HUDEP-2 (cell line): ENCODE measurements at regions not wholly inside any gene's neighbourhood (a gene's known extent, or its start where the extent isn't known, plus 50 kb on each side); places are given as distances from the start of the nearest gene placed in this dataset.

ENCODE experiments used
- DNase-seq, 76 experiments: peaks; one replicate each; lab custom pipeline; 2025; ENCODE audit not compliant: unreplicated experiment in 76 of 76; lab: John Stamatoyannopoulos, UW

DNA sequence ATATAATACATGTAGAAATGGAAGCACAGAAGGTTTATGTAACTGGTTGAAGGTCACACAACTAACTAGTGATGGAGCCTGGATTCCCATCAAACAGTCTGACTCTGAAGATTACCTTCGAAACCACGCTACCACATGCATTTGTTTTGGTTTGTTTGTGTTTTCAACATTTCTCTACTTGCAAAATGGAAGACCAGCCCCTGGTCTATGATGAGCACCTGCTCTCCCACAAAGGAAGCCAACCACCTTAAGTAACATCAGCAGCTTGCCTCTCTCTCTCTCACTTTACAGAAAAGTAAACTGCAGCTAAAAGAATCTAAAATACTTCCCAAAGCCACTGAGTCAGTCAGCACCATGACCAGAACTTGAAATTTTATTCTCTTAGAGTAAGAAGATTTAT lies 186.9 kb upstream of the TMPO start:
- no peak for DNase-seq

DNA sequence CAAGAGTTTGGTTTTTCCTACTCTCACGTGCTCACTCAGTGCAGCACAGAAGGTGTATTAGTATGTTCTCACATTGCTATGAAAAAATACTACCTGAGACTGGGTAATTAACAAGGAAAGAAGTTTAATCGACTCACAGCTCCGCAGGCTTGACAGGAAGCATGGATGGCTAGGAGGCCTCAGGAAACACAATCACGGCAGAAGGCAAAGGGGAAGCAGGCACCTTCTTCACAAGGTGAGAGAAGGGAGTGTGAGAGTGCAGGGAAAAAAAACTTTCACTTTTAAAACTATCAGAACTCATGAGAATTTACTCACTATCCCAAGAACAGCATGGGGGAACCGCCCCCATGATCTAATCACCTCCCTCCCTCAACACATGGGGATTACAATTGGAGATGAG lies 185.8 kb upstream of the TMPO start:
- DNase-seq = no peak

DNA sequence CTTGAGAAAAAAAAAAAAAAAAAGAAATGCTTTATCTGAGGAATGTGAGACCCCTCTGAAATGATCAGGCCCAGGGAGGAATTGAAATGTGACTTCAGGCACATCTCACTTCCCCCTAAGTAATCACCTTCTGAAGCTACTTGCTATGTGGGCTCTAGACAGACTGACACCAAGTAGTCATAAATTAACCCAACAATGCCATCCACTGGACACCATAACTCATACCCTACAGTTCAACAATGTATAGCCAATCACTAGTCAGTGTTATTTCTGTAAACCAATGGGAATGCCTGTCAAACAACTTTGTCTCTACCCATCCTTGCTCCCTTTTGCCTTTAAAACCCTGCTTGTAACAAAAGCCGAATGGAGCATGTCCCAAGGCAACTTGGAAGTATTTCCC lies 182.7 kb upstream of the TMPO start:
- peak in 1 of 76 experiments; percentile 1 for DNase-seq

DNA sequence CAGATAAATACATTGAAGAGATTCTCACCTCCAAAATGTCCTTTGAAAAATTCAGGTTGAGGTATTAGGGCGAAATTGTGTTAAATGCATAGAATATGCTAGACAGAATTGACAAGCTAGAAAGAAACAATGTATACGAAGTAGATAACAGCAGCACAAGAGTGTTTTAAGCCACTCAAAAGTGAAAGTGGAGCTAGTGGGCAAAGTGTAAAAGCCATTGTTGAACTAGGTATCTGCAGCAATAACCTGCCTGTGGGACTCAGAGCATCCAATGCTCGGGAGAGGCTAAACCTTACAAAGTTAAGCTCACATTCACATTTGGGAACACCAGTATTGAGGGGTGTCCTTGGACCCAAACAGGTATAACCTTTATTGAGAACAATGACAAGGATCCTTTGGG lies 180.6 kb upstream of the TMPO start:
- DNase-seq = no peak

DNA sequence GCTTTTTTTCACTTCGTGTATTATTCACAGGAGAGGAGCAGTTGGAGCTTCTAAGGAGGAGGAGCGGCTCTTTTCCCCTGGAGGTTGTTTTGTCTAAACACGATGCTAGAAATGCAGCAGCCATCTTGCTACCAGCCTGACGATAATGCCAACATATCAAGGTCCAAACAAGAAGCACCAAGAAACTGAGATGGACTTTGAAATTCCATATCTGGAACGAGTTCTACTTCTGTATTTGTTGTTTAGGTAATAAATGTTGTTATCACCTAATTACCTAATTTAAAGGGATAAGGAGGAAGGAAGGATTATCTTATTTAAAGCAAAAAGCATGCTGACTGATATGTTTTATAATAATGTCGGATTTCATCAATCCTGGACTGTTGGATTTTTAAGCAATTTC lies 174.4 kb upstream of the TMPO start:
- DNase-seq = no peak

DNA sequence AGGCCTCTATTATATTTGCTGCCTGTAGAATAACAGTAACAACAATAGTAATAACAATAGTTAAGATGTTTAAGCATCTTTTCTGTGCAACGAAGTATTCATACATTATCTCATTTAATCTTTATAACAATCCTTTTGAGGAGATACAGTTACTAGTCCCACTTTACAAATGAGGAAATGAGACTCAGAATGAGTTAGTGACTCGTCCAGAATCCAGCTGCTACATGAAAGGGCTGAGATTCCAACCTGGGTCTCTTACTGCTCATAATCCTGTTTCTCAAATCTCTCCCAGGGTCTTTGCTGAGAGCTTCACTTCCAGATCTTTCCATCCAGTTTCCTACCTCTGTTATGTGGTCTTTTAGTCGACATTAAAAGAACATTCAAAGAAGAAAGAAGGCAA lies 173.7 kb upstream of the TMPO start:
- no peak for DNase-seq

DNA sequence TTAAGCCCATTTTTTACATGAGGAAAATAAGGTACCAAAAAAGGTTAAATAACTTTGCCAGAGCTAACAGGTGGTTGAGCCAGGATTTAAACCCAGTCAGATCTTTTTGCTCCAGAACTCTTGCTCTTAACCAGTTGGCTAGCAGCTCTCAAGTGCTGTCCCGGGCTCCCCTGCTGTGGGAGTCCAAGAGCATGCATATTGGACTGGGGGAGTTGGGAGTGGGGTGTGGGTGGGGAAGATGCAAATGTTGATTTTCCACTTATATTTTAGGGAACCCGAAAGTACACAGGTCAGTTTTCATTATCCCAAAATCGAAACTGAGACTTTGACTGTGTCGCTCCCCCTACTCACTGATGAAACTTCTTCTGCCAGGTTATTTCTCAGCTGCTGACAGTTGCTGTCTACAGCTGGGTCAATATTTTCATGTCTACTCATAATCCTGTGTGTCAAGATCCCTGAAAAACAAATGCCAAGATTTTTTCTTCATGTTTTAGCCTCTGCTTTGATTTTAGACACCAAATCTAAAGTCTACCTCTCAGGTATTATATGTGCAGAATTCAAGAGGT lies 172.3 kb upstream of the TMPO start:
- no peak for DNase-seq

DNA sequence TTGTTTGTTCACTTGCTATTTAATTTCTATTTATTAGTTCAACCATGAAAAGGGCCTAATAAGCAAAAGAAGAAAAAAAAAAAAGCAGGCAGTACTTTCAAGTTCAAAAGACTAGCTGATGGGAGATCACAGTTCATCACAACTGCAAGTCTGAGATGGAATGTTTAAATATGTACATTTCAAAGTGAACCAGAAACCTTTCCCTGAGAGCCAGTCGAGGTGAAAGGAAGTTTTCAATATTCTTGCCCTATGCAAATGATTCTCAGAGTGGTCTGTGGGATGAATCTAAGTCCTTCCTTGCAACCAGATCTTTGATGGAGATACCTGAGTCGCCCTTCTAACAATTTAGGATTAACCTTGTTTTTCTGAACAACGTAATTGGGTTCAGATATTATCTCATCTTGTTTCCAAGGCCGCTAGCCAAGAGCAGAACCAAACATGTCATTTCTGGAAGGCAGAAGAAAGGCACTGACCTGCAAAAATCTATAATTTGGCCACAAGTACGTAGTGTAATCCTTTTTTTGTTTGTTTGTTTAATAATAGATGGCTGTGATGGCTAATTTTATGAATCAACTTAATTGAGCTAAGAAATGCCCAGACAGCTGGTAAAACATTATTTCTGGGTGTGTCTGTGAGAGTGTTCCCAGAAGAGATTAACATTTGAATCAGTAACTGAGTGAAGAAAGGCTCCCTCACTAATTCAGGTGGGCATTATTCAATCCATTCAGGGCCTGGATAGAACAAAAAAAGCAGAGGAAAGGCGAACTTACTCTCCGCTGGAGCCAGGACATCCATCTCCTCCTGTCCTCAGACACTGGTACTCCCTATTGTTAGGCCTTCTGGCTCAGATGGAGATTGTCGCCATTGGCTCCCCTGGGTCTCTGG lies 171.1 kb upstream of the TMPO start:
- no peak for DNase-seq

DNA sequence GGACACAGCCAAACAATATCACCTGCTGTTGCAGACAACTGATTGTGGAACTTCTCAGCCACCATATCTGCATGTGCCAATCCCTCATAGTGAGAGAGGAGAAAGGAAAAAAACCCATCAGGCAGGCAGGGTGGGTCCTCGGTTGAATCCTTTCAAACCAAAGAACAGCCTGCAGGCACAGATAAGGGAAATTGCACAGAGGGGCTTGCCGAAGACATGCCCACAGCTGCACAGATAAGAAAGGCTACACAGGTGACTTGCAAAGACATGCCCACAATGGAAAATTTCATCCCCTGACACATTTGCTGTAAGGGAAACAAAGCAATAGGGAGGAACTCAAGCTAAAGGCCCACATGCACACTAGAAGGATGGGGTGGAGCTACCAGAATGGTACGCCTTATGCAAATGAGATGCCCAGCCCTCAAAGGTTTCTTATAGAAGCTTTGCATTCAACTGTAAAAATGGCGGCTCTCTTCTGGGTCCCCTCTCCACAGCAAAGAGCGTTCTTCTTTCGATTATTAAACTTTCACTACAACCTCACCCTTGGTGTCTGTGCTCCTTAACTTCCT lies 170.0 kb upstream of the TMPO start:
- peak in 20 of 76 experiments; percentile 1 to 69 (median 14) for DNase-seq

DNA sequence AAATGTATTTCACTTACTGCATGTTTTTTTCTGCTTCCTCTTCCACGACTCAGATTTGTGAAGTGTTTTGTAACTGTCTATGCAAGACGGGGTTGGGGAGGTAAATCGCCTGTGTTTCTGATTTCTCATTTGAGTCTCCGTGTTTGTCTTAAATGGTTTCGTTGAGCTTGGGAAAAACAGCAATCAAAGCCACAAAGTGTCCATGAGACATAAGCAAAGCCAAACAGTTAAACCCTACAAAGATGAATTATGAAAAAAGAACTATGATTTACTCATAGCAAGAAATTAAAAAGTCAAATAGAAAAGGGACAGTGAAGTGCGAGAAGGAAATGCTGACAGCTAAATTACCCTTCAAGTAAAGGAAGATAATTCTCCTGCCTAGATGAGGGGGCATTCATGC lies 164.3 kb upstream of the TMPO start:
- DNase-seq = no peak

DNA sequence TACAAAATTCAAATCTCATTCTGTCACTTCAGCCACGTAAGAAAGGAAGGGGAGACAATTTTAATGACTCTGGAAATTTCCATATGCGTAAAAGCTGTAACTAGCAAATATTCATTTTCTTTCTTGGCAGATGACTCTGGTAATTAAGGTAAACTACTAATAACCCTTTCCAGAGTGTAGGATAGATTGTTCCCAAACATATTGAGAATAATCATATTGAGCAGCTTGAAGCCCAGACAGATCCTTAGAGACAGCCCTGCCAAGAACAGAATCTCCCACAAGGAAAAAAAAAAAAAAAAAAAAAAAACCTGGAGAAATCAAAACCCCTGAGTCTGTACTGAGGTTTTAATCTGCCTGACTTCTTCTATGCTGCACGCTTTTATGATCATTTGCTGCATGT lies 163.6 kb upstream of the TMPO start:
- DNase-seq = no peak

DNA sequence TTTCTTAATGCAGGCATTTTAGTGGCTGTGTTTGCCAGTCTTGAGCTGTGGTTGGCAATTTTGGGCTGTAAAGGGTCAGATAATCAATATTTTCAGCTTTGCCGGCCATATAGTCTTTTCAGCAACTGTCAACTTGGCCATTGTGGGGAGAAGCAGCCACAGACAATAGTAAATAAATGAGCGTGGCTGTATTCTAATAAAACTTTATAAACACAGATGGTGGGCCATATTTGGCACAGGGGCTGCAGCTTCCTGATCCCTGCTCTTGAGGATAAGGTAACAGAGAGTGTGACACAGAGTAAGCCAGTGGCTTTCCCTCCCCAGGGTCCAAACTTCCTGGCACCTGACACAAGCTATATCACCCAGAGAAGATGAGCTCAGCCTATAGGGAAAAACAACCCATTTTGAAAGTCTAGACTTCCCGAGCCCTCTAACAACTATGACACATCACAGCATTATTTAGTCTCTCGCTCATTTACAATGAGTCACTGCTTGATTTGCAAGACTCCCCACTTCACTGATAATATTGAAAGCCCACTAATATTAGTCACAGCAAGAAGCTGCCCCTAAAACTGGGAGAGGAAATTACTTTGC lies 163.1 kb upstream of the TMPO start:
- DNase-seq = no peak

DNA sequence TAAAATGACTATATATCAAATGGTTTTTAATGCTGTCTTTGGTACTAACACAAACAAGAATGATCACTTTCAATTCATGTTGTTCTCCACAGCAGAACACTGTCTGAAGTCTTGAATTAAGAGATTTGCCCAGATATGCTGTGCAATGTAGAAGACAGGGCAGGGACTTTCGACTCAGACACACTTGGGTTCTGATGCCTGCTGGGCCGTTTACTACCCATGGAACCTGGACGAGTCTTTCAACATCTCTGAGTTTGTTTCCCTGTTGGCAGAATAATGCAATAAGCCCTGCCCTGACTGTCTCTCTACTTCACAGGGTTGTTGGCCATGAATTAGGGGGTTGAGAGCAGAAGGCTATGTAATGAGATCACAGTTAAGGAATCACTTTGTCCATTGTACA lies 162.6 kb upstream of the TMPO start:
- no peak for DNase-seq

DNA sequence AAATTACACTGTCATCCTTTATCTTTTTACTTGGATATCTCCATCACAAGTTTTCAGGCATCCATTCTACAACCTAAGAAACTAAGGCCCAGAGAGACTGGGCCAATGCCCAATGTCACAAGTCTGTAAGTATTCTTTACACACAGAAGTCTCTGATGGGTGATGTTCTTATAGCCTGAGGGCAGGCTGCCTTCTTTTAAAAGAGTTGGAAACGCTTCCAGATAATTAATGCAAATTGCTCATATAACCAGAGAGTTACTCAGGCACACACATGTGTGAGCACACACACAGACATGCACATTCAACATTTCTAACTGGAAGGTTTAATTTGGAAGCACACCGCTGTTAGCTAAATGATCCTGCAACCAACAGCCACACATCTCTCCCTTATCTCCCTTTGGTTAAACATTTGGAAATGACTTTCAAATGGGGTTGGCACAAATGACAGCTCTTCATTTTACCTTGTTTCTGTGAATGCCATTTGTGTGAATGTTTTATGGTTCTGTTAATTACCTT lies 160.8 kb upstream of the TMPO start:
- DNase-seq = no peak

DNA sequence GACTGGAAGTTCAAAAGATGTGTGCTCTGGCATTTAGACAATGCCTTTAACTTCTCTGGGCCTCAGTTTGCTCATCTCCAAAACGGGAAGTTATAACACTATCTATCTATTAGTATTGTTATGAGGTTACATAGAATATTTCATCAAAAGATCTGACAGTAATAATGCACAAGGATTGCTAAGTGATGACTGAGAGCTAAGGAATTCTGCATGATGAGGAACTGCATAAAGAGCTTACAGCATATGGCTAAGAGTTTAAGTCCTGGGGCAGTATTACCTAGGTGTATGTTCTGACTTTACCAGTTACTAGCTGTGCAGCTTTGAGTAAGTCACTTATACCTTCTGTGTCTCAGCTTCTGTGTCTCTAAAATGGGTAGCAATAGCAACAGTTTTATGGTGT lies 160.1 kb upstream of the TMPO start:
- DNase-seq = no peak

DNA sequence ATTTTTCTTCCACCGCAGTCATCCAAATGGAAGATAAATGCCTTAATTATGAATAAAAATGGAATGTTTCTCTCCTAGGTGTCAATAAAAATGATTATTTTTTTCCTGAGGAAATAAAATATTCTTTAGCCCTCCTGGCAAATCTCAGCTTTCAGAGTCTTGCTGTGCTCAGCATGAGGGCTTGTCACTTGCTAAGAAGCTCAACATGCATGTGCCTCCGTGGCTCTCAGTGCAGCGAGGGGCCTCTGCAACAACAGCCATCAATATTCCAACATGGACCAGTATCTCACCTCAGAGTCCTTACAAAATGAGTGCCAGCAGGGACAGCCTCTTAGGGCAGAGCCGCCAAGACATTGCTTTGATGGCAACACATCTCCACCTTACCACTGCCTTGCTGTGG lies 159.5 kb upstream of the TMPO start:
- DNase-seq = no peak

DNA sequence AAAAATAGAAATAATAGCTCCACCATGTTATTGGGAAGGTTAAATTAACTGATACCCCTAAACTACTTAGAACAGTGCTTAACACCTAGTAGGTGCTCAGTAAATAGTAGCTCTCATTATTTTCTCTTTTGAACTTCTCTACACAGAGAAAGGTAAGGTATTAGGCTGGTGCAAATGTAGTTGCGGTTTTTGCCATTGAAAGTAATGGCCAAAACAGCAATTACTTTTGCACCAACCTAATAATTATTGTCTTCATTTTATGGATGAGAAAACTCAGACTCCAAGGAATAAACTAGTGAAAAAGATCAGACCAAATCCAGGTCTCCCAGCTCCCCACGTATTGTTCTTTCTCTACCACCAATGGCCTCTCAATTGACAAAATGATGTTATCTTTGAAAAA lies 157.2 kb upstream of the TMPO start:
- no peak for DNase-seq

DNA sequence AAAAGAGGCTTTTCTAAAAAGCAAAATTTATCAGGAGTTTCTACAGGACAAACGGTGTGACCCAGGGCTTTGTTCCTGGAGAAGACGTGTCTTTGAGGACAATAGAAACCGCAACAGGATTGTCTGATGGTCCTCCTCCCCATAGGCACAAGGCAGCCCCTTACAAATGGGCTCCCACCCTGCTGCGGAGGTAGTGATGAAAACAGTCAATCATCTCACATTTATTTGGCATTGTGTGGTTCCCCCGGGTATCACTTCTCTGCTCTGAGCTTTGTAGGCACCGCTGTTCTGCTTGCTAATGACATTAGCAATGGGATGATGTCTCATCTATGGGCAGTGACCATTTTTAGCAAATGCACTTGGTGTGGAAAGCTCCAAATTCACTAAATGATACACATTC lies 155.5 kb upstream of the TMPO start:
- no peak for DNase-seq

DNA sequence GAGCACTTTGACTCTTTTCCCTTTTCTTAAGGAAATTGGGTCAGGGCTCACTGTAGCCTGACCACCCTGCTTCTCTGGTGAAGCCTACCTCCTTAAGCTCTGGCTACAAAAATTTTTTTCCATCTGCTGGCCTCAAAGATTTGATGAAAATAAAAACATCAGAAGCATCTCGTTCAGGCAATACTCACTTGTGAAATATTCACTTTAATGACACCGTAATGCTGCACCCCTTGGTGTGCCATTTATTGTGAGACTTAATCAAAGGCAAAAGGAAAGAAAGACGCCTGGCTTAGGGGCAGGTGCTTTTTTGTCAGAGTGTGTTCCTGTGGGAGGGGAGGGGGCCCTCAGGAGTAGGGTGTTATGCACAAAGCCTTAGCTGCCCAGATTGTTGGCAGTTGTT lies 155.0 kb upstream of the TMPO start:
- no peak for DNase-seq

DNA sequence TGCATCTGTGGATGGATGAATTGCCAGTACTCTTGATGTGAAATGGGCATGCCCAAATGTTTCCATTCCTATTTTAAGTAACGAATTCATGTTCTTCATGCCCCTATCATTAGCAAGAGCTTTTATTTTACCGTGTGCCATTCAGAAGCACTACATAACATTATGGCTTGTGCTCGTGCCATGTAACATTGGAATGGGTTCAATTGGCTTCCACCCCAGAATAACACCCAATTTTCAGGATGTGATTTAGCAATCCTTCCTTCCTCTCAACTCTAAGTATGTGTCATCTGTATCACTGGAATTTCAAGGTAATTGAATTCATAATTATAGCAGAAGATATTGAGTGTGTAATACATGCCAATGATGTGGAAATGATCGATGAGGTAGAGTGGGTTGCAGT lies 145.8 kb upstream of the TMPO start:
- no peak for DNase-seq

DNA sequence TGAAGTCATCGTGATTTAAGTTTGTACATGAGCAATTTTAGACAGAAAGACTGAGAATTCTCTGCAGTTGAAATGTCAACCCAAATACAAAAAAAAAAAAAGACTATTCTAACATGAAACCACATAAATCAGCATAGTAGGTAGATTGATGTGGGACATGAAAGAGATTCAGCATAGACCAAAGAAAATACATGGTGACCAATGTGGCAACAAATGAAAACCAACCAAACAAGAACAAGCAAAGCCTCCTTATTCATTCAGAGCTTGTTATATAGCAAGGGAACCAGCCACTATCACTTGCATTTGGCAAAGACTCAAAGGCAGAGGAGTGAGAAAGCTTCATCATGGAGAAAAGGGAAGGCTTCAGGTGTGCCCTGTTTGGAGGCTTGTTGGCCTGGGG lies 144.4 kb upstream of the TMPO start:
- DNase-seq = no peak

DNA sequence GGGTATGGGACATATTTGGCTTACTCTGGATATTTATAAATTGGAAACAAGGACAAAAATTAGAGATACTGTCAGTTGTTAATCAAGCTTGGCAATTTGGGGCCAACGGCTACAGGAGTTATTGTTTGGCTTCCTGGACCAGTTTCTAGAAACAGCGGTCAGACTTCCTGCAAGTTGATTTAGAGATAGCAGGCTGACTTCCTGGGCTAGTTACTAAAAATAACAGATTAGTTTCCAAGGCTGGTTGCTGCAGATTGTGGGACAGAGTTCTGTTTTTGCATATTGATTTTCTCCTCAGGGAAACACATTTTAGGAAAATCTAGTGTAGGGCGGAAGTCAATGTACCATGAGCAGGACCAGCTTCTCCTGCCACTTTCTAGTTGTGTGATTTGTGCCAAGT lies 144.0 kb upstream of the TMPO start:
- DNase-seq = no peak
